Effector CD4-positive, alpha-beta T cell (primary cell): ENCODE measurements at regions not wholly inside any gene's neighbourhood (a gene's known extent, or its start where the extent isn't known, plus 50 kb on each side); places are given as distances from the start of the nearest gene placed in this dataset.
"Not testable (repeated sequence)": the region's sequence is repeated elsewhere in the genome, so short reads cannot be mapped to it uniquely, and the experiment has no call there.

Experiments used
- DNase-seq: peaks from one replicate; pipeline ENCODE4 v3.0.0-alpha.2; 2020

DNA sequence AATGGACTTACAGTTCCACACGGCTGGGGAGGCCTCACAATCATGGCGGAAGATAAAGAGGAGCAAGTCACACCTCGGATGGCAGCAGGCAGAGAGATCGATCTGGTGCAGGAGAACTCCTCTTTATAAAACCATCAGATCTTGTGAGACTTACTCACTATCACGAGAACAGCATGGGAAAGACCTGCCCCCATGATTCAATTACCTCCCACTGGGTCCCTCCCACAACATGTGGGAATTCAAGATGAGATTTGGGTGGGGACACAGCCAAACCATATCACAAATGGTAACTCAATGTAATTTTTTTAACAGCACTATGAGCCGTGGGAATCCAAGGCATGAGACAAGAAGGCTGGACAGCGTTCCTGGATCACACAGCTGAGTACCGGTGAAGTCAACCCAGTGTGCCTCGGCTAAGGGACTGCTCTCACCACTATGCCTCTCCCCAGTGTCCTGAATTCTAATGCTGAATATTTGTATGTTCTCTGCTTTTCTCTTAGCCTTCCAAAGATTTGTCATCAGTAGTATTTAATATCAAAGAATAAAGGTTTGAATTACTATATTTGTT lies 84.3 kb downstream of the IRS2 start:
- not testable (repeated sequence) for DNase-seq

DNA sequence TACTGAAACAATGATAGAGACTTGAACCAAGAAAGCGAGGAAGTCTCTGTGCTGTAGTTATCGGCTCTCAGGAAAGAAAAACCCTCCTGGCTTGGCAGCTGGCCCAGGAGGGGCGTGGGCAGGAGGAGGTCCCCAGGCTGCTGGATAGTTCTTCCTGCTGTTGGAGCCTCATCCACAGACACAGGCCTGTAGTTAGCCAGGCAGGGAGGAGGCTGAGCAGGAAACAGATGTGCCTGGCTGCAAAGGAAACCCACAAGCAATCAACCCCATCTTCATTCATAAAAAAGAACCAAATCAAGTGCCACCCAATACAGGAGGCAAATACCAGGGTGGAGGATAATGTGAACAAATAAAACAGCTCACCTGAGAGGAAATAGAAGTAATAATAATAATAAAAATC lies 86.2 kb downstream of the IRS2 start:
- no peak for DNase-seq

DNA sequence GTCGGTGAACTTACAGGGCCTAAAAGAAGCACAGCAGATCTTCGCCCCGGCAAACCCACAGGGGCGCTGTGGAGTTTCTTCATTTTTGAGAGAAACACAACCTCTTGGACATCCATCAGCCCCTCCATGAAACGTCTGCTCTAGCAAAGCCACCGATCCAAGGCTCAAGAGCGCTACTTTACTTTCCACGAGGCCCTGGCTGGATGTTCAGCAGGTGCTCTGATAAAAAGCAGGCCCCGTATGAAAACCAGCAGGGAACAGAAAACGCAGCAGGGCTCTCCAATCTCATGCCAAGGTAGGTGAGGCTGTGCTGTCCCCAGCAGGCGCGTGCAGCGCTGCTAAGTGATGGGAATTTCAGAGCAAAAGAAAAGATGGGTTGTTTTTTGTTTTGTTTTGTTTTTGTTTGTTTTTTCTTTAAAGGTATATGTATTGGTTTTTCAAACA lies 86.7 kb downstream of the IRS2 start:
- DNase-seq, result no peak

DNA sequence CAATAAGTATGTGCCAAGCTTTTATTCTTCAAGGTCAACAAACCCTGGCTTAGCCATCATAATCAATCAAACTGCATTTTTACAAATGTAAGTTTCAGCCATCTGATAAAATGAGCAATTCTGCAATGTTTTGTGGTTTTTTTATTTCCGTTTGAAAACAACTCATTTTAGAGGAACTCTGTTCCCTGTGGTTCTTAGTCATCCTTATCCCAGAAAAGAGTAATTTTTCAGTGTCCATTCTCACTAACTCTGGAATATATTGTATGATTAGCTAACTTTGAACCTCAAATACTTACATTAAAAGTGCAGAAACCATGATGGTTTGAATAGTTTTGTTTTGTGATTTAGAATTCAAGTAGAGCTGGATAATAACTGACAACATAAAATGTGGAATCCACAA lies 87.6 kb downstream of the IRS2 start:
- no peak for DNase-seq

DNA sequence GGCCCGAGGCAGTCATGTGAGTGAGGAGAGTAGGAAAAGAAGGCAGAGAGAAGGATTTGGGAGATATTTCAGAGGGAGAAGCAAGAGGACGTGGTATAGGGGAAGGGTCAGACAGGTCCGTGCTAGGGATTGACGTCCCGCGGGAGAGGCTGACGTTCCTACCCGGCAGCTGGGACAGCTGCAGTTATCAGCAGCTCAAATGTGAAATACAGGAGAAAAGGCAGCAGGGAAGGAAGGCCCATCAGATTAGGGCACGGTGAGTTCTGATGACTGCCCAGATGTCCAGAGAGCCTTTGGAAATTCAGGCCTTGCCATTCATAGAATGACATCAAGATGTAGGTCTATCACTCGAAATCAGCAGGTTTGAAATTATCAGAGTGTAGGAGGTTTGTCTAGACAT lies 88.4 kb downstream of the IRS2 start:
- no peak for DNase-seq

DNA sequence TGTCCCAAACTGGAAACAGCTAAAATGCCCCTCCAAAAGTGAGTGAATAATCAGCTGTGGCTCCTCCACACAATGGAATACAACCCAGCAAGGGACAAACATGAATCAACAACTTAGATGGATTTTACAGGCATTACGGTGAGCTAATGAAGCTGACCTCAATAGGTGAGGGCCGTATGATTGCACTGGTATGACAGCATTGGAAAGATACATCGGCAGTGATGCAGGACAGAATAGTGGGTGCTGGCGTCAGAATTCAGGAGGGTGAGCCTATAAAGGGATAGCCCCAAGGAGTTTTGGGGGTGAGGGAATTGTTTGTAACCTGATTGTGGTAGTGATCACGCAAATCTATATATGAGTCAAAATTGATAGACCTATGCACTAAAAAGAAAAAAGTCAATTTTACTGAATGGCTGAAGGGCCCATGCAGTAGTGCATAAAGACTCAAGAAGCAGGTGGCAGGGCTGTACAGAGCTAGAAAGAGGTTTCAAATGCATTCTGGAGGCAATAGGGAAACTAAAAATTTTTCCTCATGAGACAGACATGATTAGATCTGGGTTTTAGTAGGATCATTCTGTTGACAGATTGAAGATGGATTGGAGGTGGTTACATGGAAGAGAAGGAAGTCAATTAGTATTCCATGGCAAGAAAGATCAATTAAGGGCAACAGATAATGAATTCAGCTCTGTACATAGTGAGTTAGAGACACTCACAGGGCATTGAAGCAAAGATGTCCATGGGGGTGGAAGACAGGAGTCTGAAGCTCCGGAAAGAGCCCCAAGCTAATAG lies 90.8 kb downstream of the IRS2 start:
- DNase-seq, result no peak

DNA sequence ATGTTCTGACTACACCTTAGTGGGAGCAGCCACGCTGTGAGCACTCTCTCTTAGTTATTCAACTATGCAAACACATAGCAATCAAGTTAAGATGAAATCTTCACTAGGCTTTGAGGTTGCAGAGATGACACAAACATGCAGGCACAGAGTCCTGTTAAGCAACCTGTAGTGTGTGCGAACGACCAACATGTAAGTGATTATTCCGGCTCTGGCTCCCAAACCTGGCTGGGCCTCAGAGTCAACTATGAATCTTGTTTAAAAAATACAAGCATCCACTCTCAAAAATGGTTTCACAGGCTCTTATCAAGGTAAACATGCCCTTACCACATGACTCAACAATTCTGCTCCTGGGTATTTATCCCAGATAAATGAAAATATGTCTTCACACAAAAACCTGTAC lies 91.4 kb downstream of the IRS2 start:
- DNase-seq, result no peak

DNA sequence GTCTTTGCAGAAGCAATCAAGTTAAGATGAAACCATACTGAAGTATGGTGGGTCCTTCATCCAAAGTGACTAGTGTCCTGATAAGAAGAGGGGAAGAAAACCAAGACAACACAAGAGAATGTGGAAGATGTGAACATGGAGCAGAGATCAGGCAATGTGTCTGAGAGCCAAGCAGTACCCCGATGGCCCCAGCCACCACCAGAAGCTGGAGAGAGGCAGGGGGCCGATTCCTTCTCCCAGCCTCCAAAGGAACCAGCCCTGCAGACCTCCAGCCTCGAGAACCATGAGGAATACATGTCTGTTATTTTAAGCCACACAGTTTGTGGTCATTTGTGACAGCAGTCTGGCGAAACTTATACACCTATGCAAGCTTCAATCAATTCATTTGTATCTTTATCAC lies 93.2 kb downstream of the IRS2 start:
- DNase-seq, result no peak

DNA sequence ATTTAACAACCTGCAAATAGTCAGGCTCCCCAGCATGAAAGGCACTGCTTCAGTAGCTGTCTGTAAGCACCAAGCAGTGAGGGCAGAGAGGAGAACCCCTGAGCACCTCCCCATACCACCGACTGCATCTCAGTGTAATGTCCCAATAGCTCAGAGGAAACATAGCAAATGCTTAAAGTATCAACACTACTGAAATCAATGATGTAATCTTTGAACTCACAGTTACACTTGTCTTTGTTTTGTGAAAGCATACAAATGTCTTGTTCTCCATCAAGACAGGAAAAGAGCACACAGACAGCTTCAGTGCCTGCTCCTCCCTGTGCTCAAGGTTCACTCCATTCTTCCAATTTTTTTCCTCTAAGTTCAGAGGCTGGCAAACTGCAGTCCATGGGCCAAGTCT lies 94.7 kb downstream of the IRS2 start:
- no peak for DNase-seq

DNA sequence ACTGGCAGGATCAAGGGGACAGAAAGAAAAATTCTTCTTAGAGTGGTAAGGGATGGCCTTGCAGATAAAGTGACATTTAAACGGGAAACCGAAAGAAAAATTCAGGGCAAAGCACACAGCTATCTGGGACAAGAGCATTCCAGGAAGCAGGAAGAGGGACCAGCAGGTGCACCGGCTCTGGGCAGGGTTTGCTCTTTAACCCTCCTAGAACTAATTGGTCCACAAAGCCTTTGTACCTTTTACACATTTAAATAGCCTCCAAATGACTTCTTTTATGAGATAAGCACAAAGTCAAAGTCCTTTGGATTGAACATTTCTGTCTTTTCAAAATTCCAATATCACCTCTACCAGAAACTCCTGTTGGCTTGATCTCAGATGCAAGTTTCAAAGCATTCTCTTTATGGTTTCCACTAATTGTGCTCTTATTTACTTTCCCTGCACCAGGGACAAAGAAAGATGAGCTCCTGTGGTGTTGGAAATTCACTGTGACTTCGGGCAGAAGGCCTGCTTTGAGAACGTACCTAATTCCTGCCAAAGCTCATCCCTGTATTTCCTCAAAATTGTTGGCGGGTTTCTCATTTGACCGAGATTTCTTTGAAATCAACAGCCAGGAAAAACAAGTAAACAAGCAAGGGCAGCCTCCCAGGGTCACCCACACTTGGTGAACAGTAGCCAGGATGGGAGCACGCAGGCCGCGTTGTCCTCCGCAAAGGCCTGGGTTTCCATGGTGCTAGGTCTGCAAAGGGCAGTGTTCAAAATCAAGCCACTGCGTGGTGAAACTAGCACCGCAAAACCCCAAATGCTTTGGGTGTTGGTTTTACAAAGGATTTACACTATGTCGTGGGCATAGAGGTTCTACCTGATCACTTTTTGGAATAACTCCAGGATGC lies 98.6 kb downstream of the IRS2 start:
- DNase-seq, result no peak

DNA sequence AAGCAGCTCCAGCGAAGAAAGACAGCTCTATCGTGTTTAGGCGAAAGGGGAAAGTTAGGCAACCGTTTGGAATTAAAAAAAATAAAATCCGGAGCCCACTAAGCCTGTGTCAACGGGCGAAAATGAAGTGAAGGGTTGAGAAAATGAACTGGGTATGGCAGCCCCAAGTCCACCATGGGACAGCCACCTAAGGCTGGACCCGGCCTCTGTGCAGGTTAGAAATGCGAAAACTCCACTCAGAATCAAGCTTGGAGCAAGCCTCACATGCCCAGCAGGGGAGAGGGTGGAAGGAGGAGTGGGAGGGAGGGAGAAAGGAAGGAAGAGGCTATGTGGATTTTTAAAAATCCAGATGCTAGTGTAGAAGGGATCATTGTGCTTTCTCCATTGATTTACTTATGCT lies 101.2 kb downstream of the IRS2 start:
- no peak for DNase-seq

DNA sequence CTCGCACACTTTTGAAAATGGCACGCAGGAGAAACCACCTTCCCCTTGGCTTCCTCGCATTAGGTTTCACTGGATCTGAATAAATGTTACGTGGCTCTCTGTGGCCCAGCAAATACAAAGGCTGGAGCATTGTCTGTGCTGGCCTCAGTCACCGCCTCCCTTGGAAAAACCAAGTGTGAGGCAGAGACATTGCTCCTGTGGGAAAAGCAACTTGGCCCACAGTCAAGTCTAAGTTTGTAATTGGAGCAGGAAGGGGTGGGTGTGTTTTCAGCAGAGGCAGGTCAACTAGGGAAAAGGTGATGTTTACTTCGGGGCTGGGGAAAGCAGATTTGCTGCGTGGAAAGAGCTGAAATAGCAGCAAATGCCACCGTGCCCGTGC lies 101.6 kb downstream of the IRS2 start:
- DNase-seq, result no peak

DNA sequence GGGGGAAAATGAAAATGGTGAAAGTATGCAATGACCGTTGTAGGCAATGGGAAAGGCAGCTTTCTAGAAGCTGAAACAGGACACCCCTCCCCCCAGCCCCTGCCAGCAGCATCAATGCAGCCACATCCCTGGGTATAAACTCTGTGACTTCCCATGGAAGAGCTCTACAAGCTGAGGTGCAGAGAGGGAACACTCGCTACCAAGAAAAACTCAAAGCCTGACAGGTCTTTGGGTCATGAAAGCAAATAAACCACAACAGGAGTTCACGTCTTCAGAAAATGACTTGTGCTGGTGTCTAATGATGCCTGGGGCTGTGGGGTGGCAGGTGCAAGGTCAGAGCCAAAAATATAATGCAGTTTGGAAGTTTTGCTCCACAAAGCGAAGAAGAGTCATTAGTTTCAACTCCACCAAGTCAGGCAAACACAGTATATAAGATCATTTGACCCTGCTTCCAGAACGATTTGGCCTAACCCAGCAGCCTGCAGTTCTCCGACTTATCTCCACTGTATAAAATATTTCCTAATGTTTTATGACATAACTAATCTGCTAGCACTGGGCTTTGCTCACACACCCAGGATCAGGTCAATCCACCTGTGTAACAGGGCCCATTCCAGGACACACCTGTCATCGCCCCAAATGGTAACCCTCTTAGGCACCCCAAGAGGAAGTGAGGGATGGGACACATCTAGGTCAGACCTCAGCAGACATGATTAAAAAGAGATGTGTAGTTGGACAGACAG lies 102.1 kb downstream of the IRS2 start:
- no peak for DNase-seq

DNA sequence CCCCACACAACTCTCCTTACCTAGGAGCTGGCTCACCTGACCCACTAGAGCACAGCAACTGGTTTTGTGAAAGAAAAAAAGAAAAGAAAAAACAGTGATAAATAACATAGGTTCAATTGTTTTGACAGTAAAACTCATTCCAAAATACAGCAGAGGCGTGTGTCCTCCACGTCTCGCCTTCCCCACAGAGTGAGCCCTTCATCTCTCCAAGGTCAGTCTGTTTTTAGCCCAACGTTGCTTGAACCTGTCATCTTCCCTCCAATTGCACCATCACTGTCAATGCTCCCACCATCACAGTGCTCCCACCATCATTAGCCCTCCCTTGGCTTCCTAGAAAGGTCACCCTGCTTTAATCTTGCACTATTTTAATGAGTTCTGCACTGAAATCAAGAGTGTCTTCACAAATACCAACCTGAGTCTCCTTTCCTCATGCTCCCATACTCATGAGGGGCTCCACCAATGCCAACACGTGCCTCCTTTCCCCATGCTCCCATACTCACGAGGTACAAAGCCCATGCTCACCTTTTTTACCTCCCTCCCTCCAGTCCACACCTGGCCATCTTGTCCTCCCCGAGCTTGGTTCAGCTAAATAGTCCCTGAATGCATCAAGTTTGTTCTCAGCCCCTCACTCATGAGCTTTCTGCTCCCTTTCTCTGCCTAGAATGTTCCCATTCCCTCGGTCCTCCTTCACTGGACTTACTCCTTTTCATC lies 103.7 kb downstream of the IRS2 start:
- no peak for DNase-seq

DNA sequence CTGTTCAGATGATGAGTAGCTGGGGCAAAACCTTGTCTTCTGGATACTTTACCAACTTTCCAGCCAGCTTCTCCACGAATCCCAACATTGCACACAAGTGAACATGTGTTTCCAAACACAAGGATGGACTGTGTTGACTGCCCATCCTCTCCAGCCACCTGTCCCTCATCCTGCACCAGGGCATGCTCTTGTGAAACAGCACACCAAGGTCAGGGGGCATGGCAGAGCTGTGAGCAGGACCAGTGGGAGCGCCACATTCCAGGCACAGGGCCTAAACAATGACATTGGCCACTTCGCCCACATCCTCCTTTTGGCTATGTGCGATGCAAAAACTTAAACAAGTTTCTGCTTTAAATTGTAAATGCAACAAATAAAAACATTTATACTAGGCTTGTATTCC lies 105.5 kb downstream of the IRS2 start:
- no peak for DNase-seq

DNA sequence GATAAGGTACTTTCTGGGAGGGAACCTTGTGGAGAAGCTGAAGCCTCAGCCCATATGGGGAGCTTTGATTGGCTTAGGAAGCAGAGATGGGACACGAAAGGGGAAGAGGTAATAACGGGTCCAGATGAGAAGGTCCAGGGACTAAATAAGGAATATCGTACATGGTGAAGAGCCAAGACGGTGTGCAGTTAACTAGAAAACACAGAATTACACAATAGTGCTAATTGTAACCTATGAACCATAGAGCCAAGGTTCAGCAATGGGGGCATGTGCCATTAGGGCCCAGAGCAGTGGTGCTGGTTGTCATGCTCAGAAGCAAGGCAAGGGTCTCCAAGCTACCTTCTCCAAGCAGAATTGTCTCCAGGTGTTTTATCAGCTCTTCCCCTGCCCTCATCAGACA lies 106.1 kb downstream of the IRS2 start:
- no peak for DNase-seq

DNA sequence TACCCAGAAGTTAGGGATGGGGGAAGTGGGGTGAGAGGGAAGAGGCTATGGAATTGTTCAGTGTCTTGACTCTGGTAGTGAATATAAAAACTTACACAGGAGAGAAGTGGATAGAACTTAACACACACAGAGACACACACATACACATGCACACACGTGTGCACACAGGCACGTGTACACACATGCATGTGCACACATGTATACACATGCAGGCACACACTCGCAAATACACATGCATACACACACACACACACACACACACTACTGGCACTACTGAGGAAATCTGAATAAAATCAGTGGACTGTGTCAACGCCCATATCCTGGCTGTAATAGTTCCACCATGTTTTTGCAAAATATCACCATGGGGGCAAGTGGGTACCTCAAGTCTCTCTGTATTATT lies 107.9 kb downstream of the IRS2 start:
- DNase-seq, result no peak

DNA sequence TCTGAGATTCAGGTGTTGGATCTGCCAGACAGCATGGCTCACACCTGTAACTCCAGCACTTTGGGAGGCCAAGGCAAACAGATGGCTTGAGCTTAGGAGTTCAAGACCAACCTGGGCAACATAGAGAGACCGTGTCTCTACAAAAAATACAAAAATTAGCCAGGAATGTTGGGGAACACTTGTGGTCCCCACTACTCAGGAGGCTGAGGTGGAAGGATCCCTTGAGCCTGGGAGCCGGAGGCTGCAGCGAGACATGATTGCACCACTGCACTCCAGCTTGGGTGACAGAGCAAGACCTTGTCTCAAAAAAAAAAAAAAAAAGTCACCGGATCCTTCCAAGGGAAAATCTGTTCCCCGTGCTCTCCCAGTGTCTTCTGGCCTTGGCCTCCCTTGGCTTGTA lies 109.2 kb downstream of the IRS2 start:
- DNase-seq, result no peak

DNA sequence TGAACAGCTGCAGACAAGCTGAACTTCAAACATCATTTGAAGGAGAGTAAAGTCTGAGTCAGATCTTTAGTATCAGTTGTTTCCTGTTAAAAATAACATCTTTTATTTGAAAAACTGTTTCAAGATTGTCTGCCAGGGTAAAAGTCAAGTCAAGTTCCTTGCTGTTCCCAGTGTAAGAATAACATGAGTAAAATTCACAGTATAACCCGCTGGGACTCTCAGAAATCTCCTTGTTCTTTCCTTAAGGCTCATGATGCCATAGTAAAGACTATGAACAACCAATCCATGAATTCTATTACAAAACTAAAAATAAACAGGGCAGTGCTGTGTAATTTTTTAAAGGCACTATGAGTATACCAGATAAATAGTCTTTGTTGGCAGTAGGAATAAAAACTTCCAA lies 112.9 kb downstream of the IRS2 start:
- no peak for DNase-seq

DNA sequence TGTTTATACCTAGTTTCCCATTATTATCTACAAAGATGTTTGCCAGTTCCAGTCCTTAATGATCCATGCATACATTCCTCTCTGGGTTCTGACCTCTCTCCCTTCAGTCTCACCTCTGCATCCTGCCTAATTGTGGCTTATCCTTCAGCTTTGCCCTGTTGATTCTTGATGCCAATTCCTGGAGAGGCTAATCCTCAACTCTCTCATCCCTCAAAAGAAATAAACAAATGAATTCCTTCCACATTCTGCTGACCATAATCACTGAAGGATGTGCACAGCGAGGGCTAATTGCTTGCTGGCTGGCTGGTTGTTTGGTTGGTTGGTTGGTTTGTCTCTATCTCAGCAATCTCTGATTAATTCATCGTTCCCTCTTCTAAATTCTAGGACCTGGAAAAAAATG lies 113.8 kb downstream of the IRS2 start:
- no peak for DNase-seq

DNA sequence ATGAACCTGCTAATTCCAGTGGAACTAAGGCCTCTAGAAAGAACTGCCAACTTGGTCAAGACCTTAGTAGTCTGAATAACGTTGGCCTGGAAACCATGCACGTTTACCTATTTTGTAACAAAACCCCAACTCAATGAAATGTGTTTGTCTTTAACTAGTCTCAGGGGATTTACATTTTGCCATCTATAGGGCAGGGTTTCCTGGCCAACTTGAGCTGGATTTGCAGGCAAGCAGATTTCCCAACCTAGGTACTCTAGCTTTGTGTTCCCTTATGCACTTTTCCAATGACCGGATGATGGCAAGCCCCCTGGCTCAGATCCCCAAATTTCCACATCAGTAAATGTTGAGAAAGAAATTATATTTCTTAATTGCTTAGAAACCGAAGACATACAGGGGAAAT lies 114.5 kb downstream of the IRS2 start:
- no peak for DNase-seq

DNA sequence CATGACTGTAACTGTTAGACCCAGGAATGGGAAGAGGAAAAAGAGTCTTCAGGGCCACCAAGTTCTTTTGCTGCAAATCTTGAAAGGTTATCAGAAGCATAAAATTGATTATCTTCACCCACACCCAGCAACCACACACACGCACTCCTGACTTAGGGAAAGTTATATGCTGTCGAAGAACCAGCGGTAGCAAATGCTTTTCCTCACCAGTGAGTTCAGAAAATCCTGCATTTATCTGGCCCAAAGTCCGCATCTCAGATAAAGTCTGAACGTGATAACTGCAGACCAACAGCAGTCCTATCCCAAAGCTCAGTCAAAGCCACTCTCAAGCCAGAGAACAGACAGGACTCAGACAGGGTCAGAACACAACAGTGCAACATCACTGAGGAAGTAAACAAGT lies 115.6 kb downstream of the IRS2 start:
- DNase-seq, result no peak

DNA sequence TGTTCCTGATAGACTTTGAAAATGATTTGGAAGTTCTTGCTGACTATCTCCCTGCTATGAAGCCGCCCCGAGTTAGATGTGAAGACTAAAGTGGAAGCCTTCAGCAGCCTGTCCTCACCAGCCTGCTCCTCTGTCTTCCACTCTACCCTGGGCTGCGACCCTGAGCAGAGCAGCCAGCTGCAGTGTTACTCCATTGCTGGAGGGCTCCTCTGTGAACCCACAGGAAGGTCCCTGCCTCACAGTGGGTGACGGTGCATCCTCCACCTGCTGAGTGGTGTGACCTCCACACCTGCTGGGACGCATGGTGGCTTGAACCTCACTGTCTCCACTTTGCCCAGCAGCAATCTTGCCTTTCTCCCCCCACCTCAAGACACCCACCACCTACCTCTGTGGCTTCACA lies 116.4 kb downstream of the IRS2 start:
- no peak for DNase-seq
